Ishikawa (cell line): ENCODE measurements at regions not wholly inside any gene's neighbourhood (a gene's known extent, or its start where the extent isn't known, plus 50 kb on each side); places are given as distances from the start of the nearest gene placed in this dataset.

ENCODE experiments used
- CEBPB ChIP-seq: IDR thresholded peaks from 2 replicates; pipeline ENCODE4 v1.6.1; 2012
- CREB1 ChIP-seq: IDR thresholded peaks from 2 replicates; pipeline ENCODE4 v1.6.1; 2012; ENCODE audit warnings: low read depth
- EGR1 ChIP-seq: IDR thresholded peaks from 2 replicates; pipeline ENCODE4 v1.6.1; 2012
- EP300 ChIP-seq: IDR thresholded peaks from 2 replicates; pipeline ENCODE4 v1.6.1; 2012; ENCODE audit warnings: borderline replicate concordance
- FOXM1 ChIP-seq: IDR thresholded peaks from 2 replicates; pipeline ENCODE4 v1.6.1; 2012; ENCODE audit warnings: low read depth, borderline replicate concordance
- NFIC ChIP-seq: IDR thresholded peaks from 2 replicates; pipeline ENCODE4 v1.6.1; 2012
- RAD21 ChIP-seq: IDR thresholded peaks from 2 replicates; pipeline ENCODE4 v1.6.1; 2012; ENCODE audit warnings: low read depth
- TAF1 ChIP-seq: IDR thresholded peaks from 2 replicates; pipeline ENCODE4 v1.6.1; 2012; ENCODE audit warnings: low read depth, mild to moderate bottlenecking
- TCF12 ChIP-seq: IDR thresholded peaks from 2 replicates; pipeline ENCODE4 v1.6.1; 2012; ENCODE audit warnings: low read depth
- TEAD4 ChIP-seq: IDR thresholded peaks from 2 replicates; pipeline ENCODE4 v1.6.1; 2012
- YY1 ChIP-seq: IDR thresholded peaks from 2 replicates; pipeline ENCODE4 v1.6.1; 2012; ENCODE audit warnings: low read depth
- ZBTB7A ChIP-seq: IDR thresholded peaks from 2 replicates; pipeline ENCODE4 v1.6.1; 2012; ENCODE audit warnings: low read depth
- TF ChIP-seq, protein P1 (sequence below): IDR thresholded peaks from 2 replicates; pipeline ENCODE4 v1.6.1; 2012; ENCODE audit warnings: low read depth, mild to moderate bottlenecking
- TF ChIP-seq, protein P2 (sequence below): IDR thresholded peaks from 2 replicates; pipeline ENCODE4 v1.6.1; 2012
- TF ChIP-seq, protein P3 (sequence below): IDR thresholded peaks from 2 replicates; pipeline ENCODE4 v1.6.1; 2012

DNA sequence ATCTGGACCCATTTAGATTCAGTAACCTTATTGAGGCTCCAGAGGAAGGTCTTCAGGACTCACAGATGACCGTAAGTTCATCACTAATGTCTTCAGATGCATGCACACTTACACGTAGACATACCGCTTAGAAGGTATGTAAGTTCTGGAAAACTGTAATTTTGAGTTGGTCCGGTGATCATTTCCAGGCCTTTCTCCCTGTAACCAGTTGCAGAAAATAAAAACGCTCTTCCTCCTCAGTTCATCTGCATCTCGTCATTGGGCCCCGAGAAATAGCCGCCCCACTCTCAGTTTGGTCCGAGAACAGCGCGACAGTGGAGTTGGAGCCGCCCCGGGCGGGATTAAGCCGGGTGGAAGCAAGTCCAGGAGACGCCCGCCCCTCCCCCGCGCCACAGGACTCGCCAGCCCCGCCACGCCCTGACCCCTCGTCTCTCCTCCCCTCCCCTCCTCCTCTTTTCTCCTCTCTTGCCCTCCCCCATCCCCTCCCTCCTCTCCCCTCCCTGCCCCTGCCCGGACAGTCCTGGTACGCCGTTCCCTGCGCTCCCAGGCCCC, 83.7 kb downstream of the TNFAIP2 start:
- TF ChIP-seq, protein P1, sequence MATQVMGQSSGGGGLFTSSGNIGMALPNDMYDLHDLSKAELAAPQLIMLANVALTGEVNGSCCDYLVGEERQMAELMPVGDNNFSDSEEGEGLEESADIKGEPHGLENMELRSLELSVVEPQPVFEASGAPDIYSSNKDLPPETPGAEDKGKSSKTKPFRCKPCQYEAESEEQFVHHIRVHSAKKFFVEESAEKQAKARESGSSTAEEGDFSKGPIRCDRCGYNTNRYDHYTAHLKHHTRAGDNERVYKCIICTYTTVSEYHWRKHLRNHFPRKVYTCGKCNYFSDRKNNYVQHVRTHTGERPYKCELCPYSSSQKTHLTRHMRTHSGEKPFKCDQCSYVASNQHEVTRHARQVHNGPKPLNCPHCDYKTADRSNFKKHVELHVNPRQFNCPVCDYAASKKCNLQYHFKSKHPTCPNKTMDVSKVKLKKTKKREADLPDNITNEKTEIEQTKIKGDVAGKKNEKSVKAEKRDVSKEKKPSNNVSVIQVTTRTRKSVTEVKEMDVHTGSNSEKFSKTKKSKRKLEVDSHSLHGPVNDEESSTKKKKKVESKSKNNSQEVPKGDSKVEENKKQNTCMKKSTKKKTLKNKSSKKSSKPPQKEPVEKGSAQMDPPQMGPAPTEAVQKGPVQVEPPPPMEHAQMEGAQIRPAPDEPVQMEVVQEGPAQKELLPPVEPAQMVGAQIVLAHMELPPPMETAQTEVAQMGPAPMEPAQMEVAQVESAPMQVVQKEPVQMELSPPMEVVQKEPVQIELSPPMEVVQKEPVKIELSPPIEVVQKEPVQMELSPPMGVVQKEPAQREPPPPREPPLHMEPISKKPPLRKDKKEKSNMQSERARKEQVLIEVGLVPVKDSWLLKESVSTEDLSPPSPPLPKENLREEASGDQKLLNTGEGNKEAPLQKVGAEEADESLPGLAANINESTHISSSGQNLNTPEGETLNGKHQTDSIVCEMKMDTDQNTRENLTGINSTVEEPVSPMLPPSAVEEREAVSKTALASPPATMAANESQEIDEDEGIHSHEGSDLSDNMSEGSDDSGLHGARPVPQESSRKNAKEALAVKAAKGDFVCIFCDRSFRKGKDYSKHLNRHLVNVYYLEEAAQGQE = no peak
- TF ChIP-seq, protein P2, sequence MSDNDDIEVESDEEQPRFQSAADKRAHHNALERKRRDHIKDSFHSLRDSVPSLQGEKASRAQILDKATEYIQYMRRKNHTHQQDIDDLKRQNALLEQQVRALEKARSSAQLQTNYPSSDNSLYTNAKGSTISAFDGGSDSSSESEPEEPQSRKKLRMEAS = no peak
- TF ChIP-seq RAD21 (no peak), CREB1 (no peak), EP300 (no peak), CEBPB (no peak), ZBTB7A (no peak), TCF12 (no peak), NFIC (no peak), EGR1 (no peak), YY1 (no peak), TAF1 (no peak), TEAD4 (no peak), FOXM1 (no peak)
- TF ChIP-seq, protein P3, sequence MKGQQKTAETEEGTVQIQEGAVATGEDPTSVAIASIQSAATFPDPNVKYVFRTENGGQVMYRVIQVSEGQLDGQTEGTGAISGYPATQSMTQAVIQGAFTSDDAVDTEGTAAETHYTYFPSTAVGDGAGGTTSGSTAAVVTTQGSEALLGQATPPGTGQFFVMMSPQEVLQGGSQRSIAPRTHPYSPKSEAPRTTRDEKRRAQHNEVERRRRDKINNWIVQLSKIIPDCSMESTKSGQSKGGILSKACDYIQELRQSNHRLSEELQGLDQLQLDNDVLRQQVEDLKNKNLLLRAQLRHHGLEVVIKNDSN = no peak

DNA sequence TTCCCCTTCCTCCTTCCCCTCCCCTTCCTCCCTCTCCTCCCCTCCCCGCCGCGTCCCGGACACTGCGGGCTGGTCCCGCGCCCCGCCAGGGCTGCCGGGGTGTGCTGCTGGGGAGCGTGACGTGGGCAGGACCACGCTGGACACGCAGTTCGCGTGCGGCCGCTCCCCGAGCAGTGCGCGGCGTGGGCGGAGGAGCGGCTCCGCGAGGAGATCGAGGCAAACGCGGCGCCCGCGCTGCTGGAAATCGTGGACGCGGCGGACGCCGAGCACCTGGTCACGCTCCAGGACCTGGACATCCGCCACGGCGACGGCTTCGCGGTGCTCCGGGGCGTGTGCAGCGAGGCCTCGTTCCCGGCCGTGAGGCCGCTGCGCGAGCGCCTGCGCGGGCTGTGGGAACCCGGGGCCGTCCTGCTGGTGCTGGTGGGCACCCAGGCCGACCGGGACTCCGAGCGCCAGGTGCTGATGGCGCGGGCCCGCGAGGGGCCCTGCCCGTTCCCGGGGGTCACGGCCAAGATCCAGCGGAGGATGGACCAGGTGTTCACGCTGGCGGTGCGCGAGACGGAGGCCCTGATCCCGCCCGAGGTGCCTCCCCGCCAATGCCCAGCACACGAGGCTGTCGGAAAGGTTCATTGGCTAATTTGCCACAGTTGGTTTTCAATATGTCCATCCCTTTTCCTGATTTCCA, 84.3 kb downstream of the TNFAIP2 start:
- TF ChIP-seq, protein P3 = no peak
- TF ChIP-seq RAD21 = no peak
- TF ChIP-seq ZBTB7A = no peak
- no peak for TF ChIP-seq CEBPB
- no peak for TF ChIP-seq FOXM1
- no peak for TF ChIP-seq NFIC
- TF ChIP-seq YY1 = no peak
- no peak for TF ChIP-seq TAF1

DNA sequence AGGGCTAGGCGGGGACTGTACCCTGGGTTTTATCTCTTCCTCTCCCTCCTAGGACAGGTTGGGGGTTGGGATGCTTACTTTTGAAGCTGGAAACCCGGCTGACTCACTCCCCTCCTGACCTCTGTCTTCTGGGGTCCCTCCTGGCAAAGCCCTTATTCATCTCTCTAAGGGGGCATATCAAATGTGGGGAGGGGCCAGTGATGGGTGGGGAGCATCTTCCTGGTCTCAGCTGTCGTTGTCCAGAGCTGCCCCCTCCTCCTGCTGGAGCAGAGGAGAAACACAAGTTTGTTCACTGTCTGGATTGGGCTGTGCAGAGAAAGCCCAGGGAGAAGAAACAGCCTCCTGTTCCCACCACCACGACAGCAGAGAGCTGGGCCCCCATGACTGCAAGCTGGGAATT, 85.8 kb downstream of the TNFAIP2 start:
- TF ChIP-seq FOXM1 (no peak), ZBTB7A (no peak), EP300 (no peak)

DNA sequence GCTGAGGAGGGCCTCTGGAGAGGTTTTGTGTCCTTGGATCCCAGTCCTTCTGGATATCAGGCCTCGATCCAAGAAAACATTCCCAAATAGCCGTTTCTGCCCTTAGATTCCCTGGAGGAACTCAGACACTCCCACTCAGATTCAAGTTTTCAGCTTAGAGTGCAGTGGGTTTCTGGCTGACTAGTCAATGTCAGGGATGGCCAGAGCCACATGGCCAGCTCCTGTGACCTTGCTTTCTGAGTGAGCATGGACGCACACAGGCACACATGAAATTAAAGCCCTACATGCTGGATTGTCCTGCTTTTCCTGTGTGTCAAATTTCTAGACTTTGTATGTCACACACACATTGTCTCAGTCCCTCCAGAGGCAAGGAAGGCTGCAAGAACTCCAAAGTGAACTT, 86.2 kb downstream of the TNFAIP2 start:
- TF ChIP-seq ZBTB7A (no peak), YY1 (no peak), TCF12 (no peak), TEAD4 (no peak), FOXM1 (no peak), EP300 (no peak), CREB1 (no peak), EGR1 (no peak), RAD21 (no peak), TAF1 (no peak), NFIC (no peak)
- TF ChIP-seq, protein P2 = no peak
- TF ChIP-seq, protein P1 = no peak
- TF ChIP-seq, protein P3 = no peak

DNA sequence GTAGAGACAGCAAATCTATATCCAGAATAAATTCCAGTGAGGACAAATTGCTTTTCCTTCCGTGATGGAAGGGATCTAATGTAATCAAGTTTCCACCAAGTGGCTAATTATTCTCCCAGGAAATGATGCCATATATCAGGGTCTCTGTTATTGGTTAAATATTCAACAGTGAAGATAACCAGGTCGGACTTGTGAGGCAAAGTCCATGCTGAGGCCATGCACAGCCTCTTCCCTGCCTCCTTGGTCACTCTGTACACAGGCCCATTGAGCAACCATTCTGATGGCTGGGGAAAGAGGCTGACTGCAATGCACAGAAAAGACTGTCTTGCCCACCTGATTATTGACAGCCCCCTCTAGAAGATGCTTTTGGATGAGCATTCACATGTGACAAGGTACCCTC, 90.1 kb downstream of the TNFAIP2 start:
- no peak for TF ChIP-seq NFIC
- no peak for TF ChIP-seq CREB1
- no peak for TF ChIP-seq YY1
- no peak for TF ChIP-seq TCF12
- TF ChIP-seq EP300 = no peak
- no peak for TF ChIP-seq FOXM1
- TF ChIP-seq ZBTB7A = no peak
- TF ChIP-seq, protein P1 = no peak
- no peak for TF ChIP-seq TAF1
- no peak for TF ChIP-seq TEAD4
- TF ChIP-seq, protein P2 = no peak
- no peak for TF ChIP-seq CEBPB
- TF ChIP-seq, protein P3 = no peak
- no peak for TF ChIP-seq RAD21
